Natural killer cell (primary cell): ENCODE measurements at regions not wholly inside any gene's neighbourhood (a gene's known extent, or its start where the extent isn't known, plus 50 kb on each side); places are given as distances from the start of the nearest gene placed in this dataset.

Experiments used
- ATAC-seq, 3 donors: fragments of 150-1000 bp in 2 of 3; fragments of 200-7000 bp in 1 of 3; cut with Tn5 transposase; 1 replicate in 1 of 3; 2 replicates in 2 of 3; pipeline ENCODE4 v1.10.0; 2021; ENCODE audit warnings: mild to moderate bottlenecking in 2 of 3, moderate library complexity in 2 of 3
- DNase-seq, 2 donors: peaks; one replicate each; pipeline versions ENCODE4 v3.0.0 to v3.0.0-alpha.2; 2013 to 2021; ENCODE audit warnings: mixed read lengths in 1 of 2
- H3K27ac ChIP-seq: one replicate; pipeline ENCODE4 v1.5.1; 2013; ENCODE audit warnings: mild to moderate bottlenecking, low read length
- H3K27me3 ChIP-seq: one replicate; pipeline ENCODE4 v1.6.1; 2013; ENCODE audit warnings: low read length; ENCODE audit not compliant: control insufficient read depth, insufficient read depth
- H3K36me3 ChIP-seq: one replicate; pipeline ENCODE4 v1.6.1; 2013; ENCODE audit warnings: low read length; ENCODE audit not compliant: control insufficient read depth, insufficient read depth
- H3K4me1 ChIP-seq: one replicate; pipeline ENCODE4 v1.6.1; 2013; ENCODE audit warnings: low read length; ENCODE audit not compliant: control insufficient read depth, insufficient read depth
- H3K4me3 ChIP-seq: one replicate; pipeline ENCODE4 v1.5.1; 2013; ENCODE audit warnings: low read length
- H3K9me3 ChIP-seq: one replicate; pipeline ENCODE4 v1.6.1; 2013; ENCODE audit warnings: low read length; ENCODE audit not compliant: control insufficient read depth, insufficient read depth
- H3K27ac Mint-ChIP-seq, 2 donors: one replicate each; pipeline ENCODE4 v1.8.0; 2022; ENCODE audit warnings: mild to moderate bottlenecking in 2 of 2, mixed read lengths in 2 of 2, moderate library complexity in 1 of 2
- H3K27me3 Mint-ChIP-seq, 2 donors: one replicate each; pipeline ENCODE4 v1.8.0; 2022; ENCODE audit warnings: low read depth in 2 of 2, mixed read lengths in 2 of 2
- H3K36me3 Mint-ChIP-seq: one replicate; pipeline ENCODE4 v1.8.0; 2022; ENCODE audit warnings: mixed read lengths
- H3K4me1 Mint-ChIP-seq, 2 donors: one replicate each; pipeline ENCODE4 v1.8.0; 2022; ENCODE audit warnings: mixed read lengths in 2 of 2
- H3K4me3 Mint-ChIP-seq: one replicate; pipeline ENCODE4 v1.8.0; 2022; ENCODE audit warnings: mild to moderate bottlenecking, moderate library complexity, mixed read lengths
- H3K9me3 Mint-ChIP-seq, 2 donors: one replicate each; pipeline ENCODE4 v1.8.0; 2022; ENCODE audit warnings: mixed read lengths in 2 of 2
- WGBS: methylation state at CpG from one replicate; pipeline ENCODE4 v1.1.7; 2013; ENCODE audit warnings: missing lambda C conversion rate; ENCODE audit not compliant: insufficient coverage; 5-methylcytosine and 5-hydroxymethylcytosine counted together
- intact Hi-C: fragments of 100-400 bp; cut with micrococcal nuclease; formaldehyde crosslinking; loops from one replicate; pipeline ENCODE4 v1.14.2; 2022
- TF ChIP-seq, protein P1 (sequence below): fragments of 200-600 bp; IDR thresholded peaks from one replicate; pipeline ENCODE4 v1.8.0; 2022; ENCODE audit warnings: antibody characterized with exemption

DNA sequence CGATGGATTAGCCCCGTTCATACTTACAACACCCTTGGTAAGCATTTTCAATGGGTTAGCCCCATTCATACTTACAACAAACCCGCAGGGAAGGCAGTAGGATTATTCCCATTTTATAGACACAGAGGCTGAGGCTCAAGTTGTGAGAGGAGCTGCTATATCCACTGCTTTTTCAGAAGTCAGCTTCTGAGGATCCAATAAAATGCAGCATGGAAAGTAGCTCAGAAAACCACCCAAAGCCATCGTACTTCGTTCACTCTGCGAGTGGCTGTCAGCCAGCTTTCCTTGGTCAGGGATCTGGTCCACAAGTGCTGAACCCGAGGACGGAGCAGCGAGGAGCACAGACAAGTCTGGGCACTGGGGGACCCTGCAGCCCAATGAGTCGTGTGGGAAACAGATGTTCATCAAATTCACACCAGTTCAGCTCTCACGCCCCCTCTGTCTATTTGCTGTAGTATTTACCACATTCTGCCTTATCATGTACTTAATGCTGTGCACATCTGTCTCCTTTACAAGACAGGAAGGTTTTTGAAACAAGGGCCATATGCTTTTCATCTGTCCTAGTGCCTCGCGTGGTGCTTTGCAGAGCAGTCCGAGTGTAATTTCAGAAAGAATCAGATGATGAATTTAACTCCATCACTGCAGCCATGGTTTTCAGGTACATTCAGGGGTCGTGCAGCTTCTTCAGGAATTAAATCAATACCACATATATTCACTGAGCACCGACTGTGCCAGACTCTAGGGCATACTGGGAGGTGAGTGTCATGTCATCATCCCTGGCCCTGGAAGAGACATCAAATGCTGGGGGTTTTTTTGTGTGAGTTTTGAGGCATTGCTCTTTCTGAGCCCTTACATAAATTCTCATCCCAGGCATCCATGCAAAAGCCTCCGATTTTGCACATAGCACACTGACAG lies 256.9 kb downstream of the CDH26 start:
- Mint-ChIP-seq H3K36me3 (no peaks in the 10 kb centered on the region), H3K9me3 (no peaks in the 10 kb centered on the region), H3K27me3 (no peaks in the 10 kb centered on the region), H3K4me1 (peaks cover 9 to 18% of the 10 kb centered on the region in 2 donors), H3K4me3 (no peak overlapping the region), H3K27ac (no peak overlapping the region)
- ATAC-seq (no peak), DNase-seq (no peak)
- H3K9me3 ChIP-seq, result no peaks in the 10 kb centered on the region
- TF ChIP-seq, protein P1, sequence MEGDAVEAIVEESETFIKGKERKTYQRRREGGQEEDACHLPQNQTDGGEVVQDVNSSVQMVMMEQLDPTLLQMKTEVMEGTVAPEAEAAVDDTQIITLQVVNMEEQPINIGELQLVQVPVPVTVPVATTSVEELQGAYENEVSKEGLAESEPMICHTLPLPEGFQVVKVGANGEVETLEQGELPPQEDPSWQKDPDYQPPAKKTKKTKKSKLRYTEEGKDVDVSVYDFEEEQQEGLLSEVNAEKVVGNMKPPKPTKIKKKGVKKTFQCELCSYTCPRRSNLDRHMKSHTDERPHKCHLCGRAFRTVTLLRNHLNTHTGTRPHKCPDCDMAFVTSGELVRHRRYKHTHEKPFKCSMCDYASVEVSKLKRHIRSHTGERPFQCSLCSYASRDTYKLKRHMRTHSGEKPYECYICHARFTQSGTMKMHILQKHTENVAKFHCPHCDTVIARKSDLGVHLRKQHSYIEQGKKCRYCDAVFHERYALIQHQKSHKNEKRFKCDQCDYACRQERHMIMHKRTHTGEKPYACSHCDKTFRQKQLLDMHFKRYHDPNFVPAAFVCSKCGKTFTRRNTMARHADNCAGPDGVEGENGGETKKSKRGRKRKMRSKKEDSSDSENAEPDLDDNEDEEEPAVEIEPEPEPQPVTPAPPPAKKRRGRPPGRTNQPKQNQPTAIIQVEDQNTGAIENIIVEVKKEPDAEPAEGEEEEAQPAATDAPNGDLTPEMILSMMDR, result no peak
- intact Hi-C loops, result loop anchor here (5.0 kb wide), 2 partner anchors 78 to 907 kb away; no protein-coding TSS in a partner anchor
- H3K4me3 ChIP-seq, result no peak overlapping the region
- H3K27ac ChIP-seq, result no peak overlapping the region
- no peaks in the 10 kb centered on the region for H3K36me3 ChIP-seq
- no peaks in the 10 kb centered on the region for H3K27me3 ChIP-seq
- H3K4me1 ChIP-seq, result peaks cover 5% of the 10 kb centered on the region
- 53% methylated on average over 17 of the region's 17 CpGs for WGBS

DNA sequence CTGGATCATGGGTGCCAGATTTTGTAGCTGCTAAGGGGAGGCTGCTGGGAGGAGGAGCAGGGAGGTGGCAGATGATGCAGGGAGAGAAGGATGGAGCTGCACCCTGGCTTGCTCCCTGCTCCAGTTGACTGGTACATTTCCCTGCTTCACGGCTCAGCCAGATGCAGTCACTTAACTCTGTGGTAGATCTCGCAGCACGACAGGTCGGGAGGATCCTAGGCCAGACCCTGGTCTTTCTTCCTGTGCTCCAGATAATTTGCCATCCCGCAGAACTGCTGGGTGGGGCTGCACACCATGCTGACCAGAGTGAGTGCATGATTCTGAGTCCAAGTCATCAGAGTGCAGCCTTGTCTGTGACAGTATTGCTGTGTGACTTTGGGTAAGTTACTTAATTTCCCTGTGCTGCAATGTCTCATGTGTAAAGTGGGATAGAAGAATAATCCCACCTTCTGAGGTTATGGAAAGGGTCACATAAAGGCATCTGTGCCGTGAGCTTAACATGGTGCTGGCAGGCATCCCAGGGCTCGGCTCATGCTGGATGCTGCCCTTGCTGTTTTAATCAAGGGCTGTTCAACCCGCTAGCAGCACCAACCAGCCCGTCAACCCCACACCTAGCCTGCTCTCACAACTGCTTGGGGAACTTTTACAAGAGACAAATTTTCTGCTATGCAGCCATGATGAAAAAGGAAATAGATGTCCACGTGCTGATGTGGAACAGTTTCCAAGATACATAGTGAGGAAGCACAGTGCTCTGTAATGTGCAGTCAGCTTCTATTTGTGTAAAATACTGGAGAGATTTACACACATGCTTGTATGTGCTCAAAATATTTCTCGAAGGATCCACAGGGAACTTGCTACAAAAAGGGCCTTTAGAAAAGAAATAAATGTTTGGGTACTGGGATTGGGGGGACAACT lies 257.9 kb downstream of the CDH26 start:
- H3K4me3 ChIP-seq, result no peak overlapping the region
- Mint-ChIP-seq H3K4me3 (no peak overlapping the region), H3K36me3 (no peaks in the 10 kb centered on the region), H3K9me3 (no peaks in the 10 kb centered on the region), H3K27me3 (no peaks in the 10 kb centered on the region), H3K4me1 (peaks cover 6 to 13% of the 10 kb centered on the region in 2 donors), H3K27ac (no peak overlapping the region)
- ATAC-seq, result no peak
- no peaks in the 10 kb centered on the region for H3K27me3 ChIP-seq
- no peak overlapping the region for H3K27ac ChIP-seq
- TF ChIP-seq, protein P1, result no peak
- intact Hi-C loops, result no loop called here
- H3K36me3 ChIP-seq, result no peaks in the 10 kb centered on the region
- no peak for DNase-seq
- H3K9me3 ChIP-seq, result no peaks in the 10 kb centered on the region
- peaks cover under 1% of the 10 kb centered on the region for H3K4me1 ChIP-seq
- 86% methylated on average over 11 of the region's 11 CpGs for WGBS

DNA sequence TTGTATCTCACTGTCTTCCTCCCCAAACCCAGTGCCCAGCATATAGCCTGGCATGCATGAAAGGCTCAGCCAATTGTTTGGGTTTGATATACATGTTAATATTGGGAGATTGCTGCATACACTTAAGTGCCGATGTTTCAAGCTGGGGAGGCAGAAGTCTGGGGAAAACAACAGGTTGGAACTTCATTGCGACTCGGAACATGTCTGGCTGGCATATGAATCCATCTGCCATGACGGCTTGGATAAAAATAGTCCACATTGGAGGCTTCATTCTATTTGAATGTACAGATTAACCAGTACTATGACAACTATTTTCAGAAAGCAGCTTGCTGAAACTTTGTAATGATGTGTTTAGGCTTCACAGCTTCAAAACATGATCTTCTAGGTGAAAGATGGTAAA lies 261.0 kb downstream of the CDH26 start:
- H3K36me3 ChIP-seq, result no peaks in the 10 kb centered on the region
- TF ChIP-seq, protein P1, result no peak
- H3K27me3 ChIP-seq, result no peaks in the 10 kb centered on the region
- intact Hi-C loops, result no loop called here
- ATAC-seq (no peak), DNase-seq (no peak)
- no peak overlapping the region for H3K4me3 Mint-ChIP-seq
- H3K9me3 ChIP-seq, result no peaks in the 10 kb centered on the region
- WGBS, result 92% methylated on average over 4 of the region's 4 CpGs
- H3K27me3 Mint-ChIP-seq, result no peaks in the 10 kb centered on the region
- H3K9me3 Mint-ChIP-seq, result no peaks in the 10 kb centered on the region
- no peaks in the 10 kb centered on the region for H3K4me1 ChIP-seq
- peaks cover 0 to 5% of the 10 kb centered on the region in 2 donors for H3K4me1 Mint-ChIP-seq
- no peaks in the 10 kb centered on the region for H3K36me3 Mint-ChIP-seq
- no peak overlapping the region for H3K27ac ChIP-seq
- no peak overlapping the region for H3K27ac Mint-ChIP-seq
- H3K4me3 ChIP-seq, result no peak overlapping the region
